HEK293T (cell line): ENCODE measurements at regions not wholly inside any gene's neighbourhood (a gene's known extent, or its start where the extent isn't known, plus 50 kb on each side); places are given as distances from the start of the nearest gene placed in this dataset.

Source experiments
- ARNT ChIP-seq: fragments of 450-650 bp; IDR thresholded peaks from 2 replicates; pipeline ENCODE4 v1.6.1; 2017; ENCODE audit warnings: mild to moderate bottlenecking
- CTBP1 ChIP-seq: fragments of 450-650 bp; IDR thresholded peaks from 2 replicates; pipeline ENCODE4 v1.6.1; 2016; ENCODE audit warnings: borderline replicate concordance
- ELF4 ChIP-seq: fragments of 450-650 bp; IDR thresholded peaks from 2 replicates; pipeline ENCODE4 v1.6.1; 2017; ENCODE audit warnings: antibody characterized with exemption
- FOXA1 ChIP-seq: fragments of 450-650 bp; IDR thresholded peaks from 2 replicates; pipeline ENCODE4 v1.6.1; 2016; ENCODE audit warnings: mild to moderate bottlenecking
- FOXK2 ChIP-seq: fragments of 450-650 bp; IDR thresholded peaks from 2 replicates; pipeline ENCODE4 v1.6.1; 2016; ENCODE audit warnings: mild to moderate bottlenecking
- LEF1 ChIP-seq: fragments of 450-650 bp; IDR thresholded peaks from 2 replicates; pipeline ENCODE4 v1.6.1; 2017; ENCODE audit warnings: mild to moderate bottlenecking, borderline replicate concordance
- NFRKB ChIP-seq: fragments of 450-650 bp; IDR thresholded peaks from 2 replicates; pipeline ENCODE4 v1.6.1; 2016; ENCODE audit warnings: mild to moderate bottlenecking, moderate library complexity
- PKNOX1 ChIP-seq: fragments of 450-650 bp; IDR thresholded peaks from 2 replicates; pipeline ENCODE4 v1.6.1; 2016
- SUZ12 ChIP-seq: fragments of 450-650 bp; IDR thresholded peaks from 2 replicates; pipeline ENCODE4 v1.6.1; 2016; ENCODE audit warnings: mild to moderate bottlenecking
- TARDBP ChIP-seq: fragments of 450-650 bp; IDR thresholded peaks from 2 replicates; pipeline ENCODE4 v1.6.1; 2016

GRCh38 chr13:109630271-109630670 lies 156.1 kb downstream of the IRS2 start:
- TF ChIP-seq NFRKB, result no peak
- TF ChIP-seq ARNT, result no peak
- no peak for TF ChIP-seq FOXK2
- TF ChIP-seq ELF4, result no peak
- no peak for TF ChIP-seq SUZ12
- no peak for TF ChIP-seq TARDBP
- no peak for TF ChIP-seq CTBP1
- no peak for TF ChIP-seq LEF1
- TF ChIP-seq PKNOX1, result no peak
- TF ChIP-seq FOXA1, result no peak
